Stimulated activated naive B cell treated with anti-CD40 and anti-IgM and Interleukin-4, amounts not matched to agents 10 μg/mL and 1 μg/mL and 100 μg/mL, for 72 hours (primary cell): ENCODE measurements at regions not wholly inside any gene's neighbourhood (a gene's known extent, or its start where the extent isn't known, plus 50 kb on each side); places are given as distances from the start of the nearest gene placed in this dataset.
"Not testable (repeated sequence)": the region's sequence is repeated elsewhere in the genome, so short reads cannot be mapped to it uniquely, and the experiment has no call there.

Experiments
- ATAC-seq, 2 donors: fragments of 150-1000 bp; cut with Tn5 transposase; replicated peaks; 2 replicates each; pipeline ENCODE4 v1.10.0; 2021; ENCODE audit warnings: moderate library complexity in 1 of 2
- DNase-seq: peaks from one replicate; pipeline ENCODE4 v3.0.0; 2021
- H3K27ac Mint-ChIP-seq: one replicate; pipeline ENCODE4 v1.8.0; 2022; ENCODE audit warnings: mild to moderate bottlenecking, mixed read lengths
- H3K27me3 Mint-ChIP-seq, 2 donors: one replicate each; pipeline ENCODE4 v1.8.0; 2022; ENCODE audit warnings: mixed read lengths in 2 of 2
- H3K36me3 Mint-ChIP-seq, 2 donors: one replicate each; pipeline ENCODE4 v1.8.0; 2022; ENCODE audit warnings: mixed read lengths in 2 of 2, mild to moderate bottlenecking in 1 of 2
- H3K4me1 Mint-ChIP-seq, 2 donors: one replicate each; pipeline ENCODE4 v1.8.0; 2022; ENCODE audit warnings: mixed read lengths in 2 of 2, mild to moderate bottlenecking in 1 of 2
- H3K4me3 Mint-ChIP-seq, 2 donors: one replicate each; pipeline ENCODE4 v1.8.0; 2022; ENCODE audit warnings: mild to moderate bottlenecking in 2 of 2, mixed read lengths in 2 of 2, moderate library complexity in 1 of 2
- H3K9me3 Mint-ChIP-seq, 2 donors: one replicate each; pipeline ENCODE4 v1.8.0; 2022; ENCODE audit warnings: mixed read lengths in 2 of 2, mild to moderate bottlenecking in 1 of 2

- ATAC-seq (no peak), DNase-seq (no peak)
- no peak overlapping the region for H3K4me3 Mint-ChIP-seq
- peaks cover 34 to 54% of the 10 kb centered on the region in 2 donors for H3K27me3 Mint-ChIP-seq
- H3K9me3 Mint-ChIP-seq: no peaks in the 10 kb centered on the region
- H3K4me1 Mint-ChIP-seq: no peaks in the 10 kb centered on the region
- no peaks in the 10 kb centered on the region for H3K36me3 Mint-ChIP-seq
- no peak overlapping the region for H3K27ac Mint-ChIP-seq
These were observed 50.8 kb upstream of the CTNNA1 start for GRCh38 chr5:138702166-138703077.

GRCh38 chr5:138701678-138702077, 51.5 kb upstream of the CTNNA1 start:
- peaks cover 37 to 52% of the 10 kb centered on the region in 2 donors for H3K27me3 Mint-ChIP-seq
- H3K4me1 Mint-ChIP-seq: no peaks in the 10 kb centered on the region
- H3K27ac Mint-ChIP-seq: no peak overlapping the region
- ATAC-seq: no peak
- no peaks in the 10 kb centered on the region for H3K36me3 Mint-ChIP-seq
- no peaks in the 10 kb centered on the region for H3K9me3 Mint-ChIP-seq
- no peak for DNase-seq
- H3K4me3 Mint-ChIP-seq: no peak overlapping the region

- H3K9me3 Mint-ChIP-seq: no peaks in the 10 kb centered on the region
- ATAC-seq: no peak
These were observed 52.5 kb upstream of the CTNNA1 start for GRCh38 chr5:138700581-138701362.

DNA sequence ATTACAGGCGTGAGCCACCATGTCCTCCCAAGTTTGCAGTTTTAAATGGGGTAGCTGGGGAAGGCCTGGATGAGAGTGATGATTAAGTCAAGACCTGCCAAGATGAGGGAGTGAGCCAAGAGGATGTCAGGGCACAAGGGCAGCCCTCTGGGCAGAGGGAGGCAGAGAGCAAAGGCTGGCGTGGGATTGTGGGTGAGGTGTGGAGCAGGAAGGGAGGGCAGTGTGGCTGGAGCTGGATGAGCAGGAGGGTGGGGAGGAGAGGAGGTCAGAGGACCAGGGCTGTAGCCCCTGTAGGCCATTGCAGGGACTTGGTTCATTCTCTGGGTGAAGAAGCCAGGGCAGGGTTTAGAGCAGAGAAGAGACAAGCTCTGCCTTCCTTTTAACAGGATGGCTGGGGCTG, 53.7 kb upstream of the CTNNA1 start:
- Mint-ChIP-seq H3K4me1 (no peaks in the 10 kb centered on the region), H3K27ac (no peak overlapping the region), H3K27me3 (peaks cover 41 to 59% of the 10 kb centered on the region in 2 donors), H3K36me3 (no peaks in the 10 kb centered on the region), H3K9me3 (no peaks in the 10 kb centered on the region), H3K4me3 (no peak overlapping the region)
- no peak for ATAC-seq
- no peak for DNase-seq

More at GRCh38 chr5:138700581-138701362, 52.5 kb upstream of the CTNNA1 start:
- no peak overlapping the region for H3K4me3 Mint-ChIP-seq
- H3K27ac Mint-ChIP-seq: no peak overlapping the region
- H3K27me3 Mint-ChIP-seq: peaks cover 36 to 51% of the 10 kb centered on the region in 2 donors
- no peaks in the 10 kb centered on the region for H3K4me1 Mint-ChIP-seq
- no peak for DNase-seq
- no peaks in the 10 kb centered on the region for H3K36me3 Mint-ChIP-seq

- H3K4me1 Mint-ChIP-seq: no peaks in the 10 kb centered on the region
- no peak overlapping the region for H3K4me3 Mint-ChIP-seq
- H3K36me3 Mint-ChIP-seq: no peaks in the 10 kb centered on the region
- no peaks in the 10 kb centered on the region for H3K9me3 Mint-ChIP-seq
- peaks cover 45 to 63% of the 10 kb centered on the region in 2 donors for H3K27me3 Mint-ChIP-seq
- no peak for DNase-seq
- no peak for ATAC-seq
- no peak overlapping the region for H3K27ac Mint-ChIP-seq
These were observed 54.5 kb upstream of the CTNNA1 start for GRCh38 chr5:138698713-138699112.

- H3K4me1 Mint-ChIP-seq: no peaks in the 10 kb centered on the region
- no peak overlapping the region for H3K4me3 Mint-ChIP-seq
- H3K36me3 Mint-ChIP-seq: no peaks in the 10 kb centered on the region
- DNase-seq (no peak), ATAC-seq (no peak)
- no peaks in the 10 kb centered on the region for H3K9me3 Mint-ChIP-seq
- peaks cover 40 to 61% of the 10 kb centered on the region in 2 donors for H3K27me3 Mint-ChIP-seq
- no peak overlapping the region for H3K27ac Mint-ChIP-seq
These were observed 55.4 kb upstream of the CTNNA1 start for GRCh38 chr5:138697720-138698360.

- no peak for DNase-seq
- no peaks in the 10 kb centered on the region for H3K9me3 Mint-ChIP-seq
- peaks cover 43 to 68% of the 10 kb centered on the region in 2 donors for H3K27me3 Mint-ChIP-seq
These were observed 56.7 kb upstream of the CTNNA1 start for GRCh38 chr5:138696501-138696900.

DNA sequence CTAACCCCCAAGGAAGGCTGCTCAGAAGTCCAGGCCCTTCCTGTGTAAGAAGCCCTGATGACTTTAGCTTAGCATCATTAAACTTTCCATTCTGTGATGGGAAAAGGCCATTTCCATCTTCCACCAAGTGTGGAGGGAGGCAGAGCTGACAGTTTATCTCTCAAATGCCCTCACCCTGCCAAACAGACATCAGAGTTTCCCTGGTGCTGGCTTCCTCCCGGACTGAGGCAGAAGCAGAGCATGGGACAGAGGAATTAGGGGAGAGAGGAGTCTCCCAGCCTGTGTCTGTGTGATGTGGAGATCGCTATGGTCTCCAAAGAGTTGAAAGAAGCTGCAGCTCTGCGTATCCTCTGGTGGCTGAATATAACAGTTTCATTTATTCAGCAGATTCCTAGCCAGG, 57.4 kb upstream of the CTNNA1 start:
- Mint-ChIP-seq H3K4me3 (no peak overlapping the region), H3K36me3 (no peaks in the 10 kb centered on the region), H3K27ac (no peak overlapping the region), H3K4me1 (no peaks in the 10 kb centered on the region), H3K27me3 (peaks cover 37 to 62% of the 10 kb centered on the region in 2 donors), H3K9me3 (no peaks in the 10 kb centered on the region)
- no peak for DNase-seq
- ATAC-seq: no peak

More at GRCh38 chr5:138696501-138696900, 56.7 kb upstream of the CTNNA1 start:
- Mint-ChIP-seq H3K27ac (no peak overlapping the region), H3K36me3 (no peaks in the 10 kb centered on the region), H3K4me3 (no peak overlapping the region), H3K4me1 (no peaks in the 10 kb centered on the region)
- ATAC-seq: no peak

DNA sequence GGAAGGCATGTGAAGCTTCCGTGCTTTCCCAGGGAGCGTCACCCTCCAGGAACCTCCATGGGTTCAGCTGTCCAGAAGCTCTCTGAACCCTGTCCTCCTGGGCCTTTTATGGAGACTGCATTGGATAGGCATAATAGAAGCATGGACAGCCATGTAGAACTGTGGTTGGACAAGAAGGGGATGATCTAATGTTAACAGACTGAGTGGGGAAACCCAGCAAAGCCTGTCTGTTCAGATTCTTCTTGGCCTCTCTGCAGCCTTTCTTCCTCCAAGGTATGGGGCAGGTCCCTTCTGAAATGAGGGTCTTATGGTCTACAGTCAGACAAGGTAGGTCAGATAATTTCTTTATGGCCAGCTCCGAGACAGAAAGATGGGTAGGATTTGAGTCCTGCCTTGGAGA, 59.1 kb upstream of the CTNNA1 start:
- no peaks in the 10 kb centered on the region for H3K36me3 Mint-ChIP-seq

DNA sequence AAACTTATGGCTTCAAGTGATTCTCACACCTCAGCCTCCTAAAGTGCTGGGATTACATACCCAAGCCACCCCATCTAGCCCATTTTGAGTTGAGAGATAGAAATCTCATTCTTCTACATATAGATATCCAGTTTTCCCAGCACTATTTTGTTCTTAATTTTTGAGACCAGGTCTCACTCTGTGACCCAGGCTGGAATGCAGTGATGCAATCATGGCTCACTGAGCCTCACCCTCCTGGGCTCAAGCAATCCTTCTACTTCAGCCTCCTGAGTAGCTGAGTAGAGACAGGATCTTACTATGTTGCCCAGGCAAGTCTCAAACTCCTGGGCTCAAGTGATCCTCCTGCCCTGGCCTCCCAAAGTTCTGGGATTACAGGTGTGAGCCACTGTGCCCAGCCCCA, 60.9 kb upstream of the CTNNA1 start:
- DNase-seq (no peak), ATAC-seq (no peak)
- H3K4me3 Mint-ChIP-seq: no peak overlapping the region
- H3K27me3 Mint-ChIP-seq: peaks cover 34 to 45% of the 10 kb centered on the region in 2 donors
- peaks cover 0 to 2% of the 10 kb centered on the region in 2 donors for H3K9me3 Mint-ChIP-seq
- no peak overlapping the region for H3K27ac Mint-ChIP-seq
- no peaks in the 10 kb centered on the region for H3K36me3 Mint-ChIP-seq
- H3K4me1 Mint-ChIP-seq: no peaks in the 10 kb centered on the region

More for the DNA sequence above, 59.1 kb upstream of the CTNNA1 start:
- DNase-seq (no peak), ATAC-seq (no peak)
- H3K27me3 Mint-ChIP-seq: peaks cover 28 to 48% of the 10 kb centered on the region in 2 donors
- H3K9me3 Mint-ChIP-seq: no peaks in the 10 kb centered on the region
- H3K4me3 Mint-ChIP-seq: no peak overlapping the region
- no peaks in the 10 kb centered on the region for H3K4me1 Mint-ChIP-seq
- H3K27ac Mint-ChIP-seq: no peak overlapping the region

GRCh38 chr5:138686668-138687067, 66.6 kb upstream of the CTNNA1 start:
- Mint-ChIP-seq H3K4me3 (no peak overlapping the region), H3K36me3 (no peaks in the 10 kb centered on the region), H3K27me3 (peaks cover 23 to 26% of the 10 kb centered on the region in 2 donors), H3K9me3 (peaks cover 0 to 10% of the 10 kb centered on the region in 2 donors), H3K4me1 (no peaks in the 10 kb centered on the region), H3K27ac (no peak overlapping the region)
- DNase-seq: no peak
- ATAC-seq: no peak

GRCh38 chr5:138685193-138685745, 68.0 kb upstream of the CTNNA1 start:
- H3K27ac Mint-ChIP-seq: no peak overlapping the region
- ATAC-seq: no peak
- H3K4me3 Mint-ChIP-seq: no peak overlapping the region
- no peaks in the 10 kb centered on the region for H3K36me3 Mint-ChIP-seq
- H3K4me1 Mint-ChIP-seq: no peaks in the 10 kb centered on the region
- peaks cover 0 to 10% of the 10 kb centered on the region in 2 donors for H3K9me3 Mint-ChIP-seq
- H3K27me3 Mint-ChIP-seq: peaks cover 18 to 28% of the 10 kb centered on the region in 2 donors
- DNase-seq: no peak

DNA sequence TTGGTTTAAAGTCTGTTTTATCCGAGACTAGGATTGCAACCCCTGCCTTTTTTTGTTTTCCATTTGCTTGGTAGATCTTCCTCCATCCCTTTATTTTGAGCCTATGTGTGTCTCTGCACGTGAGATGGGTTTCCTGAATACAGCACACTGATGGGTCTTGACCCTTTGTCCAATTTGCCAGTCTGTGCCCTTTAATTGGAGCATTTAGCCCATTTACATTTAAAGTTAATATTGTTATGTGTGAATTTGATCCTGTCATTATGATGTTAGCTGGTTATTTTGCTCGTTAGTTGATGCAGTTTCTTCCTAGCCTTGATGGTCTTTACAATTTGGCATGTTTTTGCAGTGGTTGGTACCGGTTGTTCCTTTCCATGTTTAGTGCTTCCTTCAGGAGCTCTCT, 70.8 kb upstream of the CTNNA1 start:
- not testable (repeated sequence) for H3K27ac Mint-ChIP-seq, ATAC-seq, DNase-seq, H3K4me3 Mint-ChIP-seq, H3K36me3 Mint-ChIP-seq, H3K9me3 Mint-ChIP-seq, H3K4me1 Mint-ChIP-seq
- H3K27me3 Mint-ChIP-seq: peaks cover 22 to 36% of the 10 kb centered on the region in 2 donors

DNA sequence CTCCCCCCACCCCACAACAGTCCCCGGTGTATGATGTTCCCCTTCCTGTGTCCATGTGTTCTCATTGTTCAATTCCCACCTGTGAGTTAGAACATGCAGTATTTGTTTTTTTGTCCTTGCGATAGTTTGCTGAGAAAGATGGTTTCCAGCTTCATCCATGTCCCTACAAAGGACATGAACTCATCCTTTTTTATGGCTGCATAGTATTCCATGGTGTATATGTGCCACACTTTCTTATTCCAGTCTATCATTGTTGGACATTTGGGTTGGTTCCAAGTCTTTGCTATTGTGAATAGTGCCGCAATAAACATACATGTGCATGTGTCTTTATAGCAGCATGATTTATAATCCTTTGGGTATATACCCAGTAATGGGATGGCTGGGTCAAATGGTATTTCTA, 74.4 kb upstream of the CTNNA1 start:
- ATAC-seq, H3K36me3 Mint-ChIP-seq, DNase-seq, H3K27ac Mint-ChIP-seq, H3K4me3 Mint-ChIP-seq, H3K4me1 Mint-ChIP-seq: not testable (repeated sequence)
- Mint-ChIP-seq H3K9me3 (peaks cover 10 to 11% of the 10 kb centered on the region in 2 donors), H3K27me3 (peaks cover 13 to 41% of the 10 kb centered on the region in 2 donors)
